Gastroesophageal sphincter (tissue), 3 donors: ENCODE measurements at regions not wholly inside any gene's neighbourhood (a gene's known extent, or its start where the extent isn't known, plus 50 kb on each side); places are given as distances from the start of the nearest gene placed in this dataset.

Experiments
- POLR2A ChIP-seq, 2 donors: fragments of 450-650 bp; IDR thresholded peaks; one replicate each; pipeline ENCODE4 v1.6.1; 2017; ENCODE audit warnings: antibody characterized with exemption in 2 of 2, mild to moderate bottlenecking in 2 of 2, moderate library complexity in 1 of 2
- POLR2AphosphoS5 ChIP-seq: sonication (generic); formaldehyde crosslinking; IDR thresholded peaks from one replicate; pipeline ENCODE4 v1.6.1; 2017; ENCODE audit warnings: antibody characterized with exemption
- TF ChIP-seq, protein P1 (sequence below), 4 experiments: fragments of 200-600 bp in 2 of 4; fragments of 450-650 bp in 2 of 4; sonication (generic) in 1 of 4; IDR thresholded peaks; one replicate each; pipeline ENCODE4 v1.5.1; 2017 to 2019; ENCODE audit warnings: antibody characterized with exemption in 4 of 4, mild to moderate bottlenecking in 2 of 4, moderate library complexity in 2 of 4

DNA sequence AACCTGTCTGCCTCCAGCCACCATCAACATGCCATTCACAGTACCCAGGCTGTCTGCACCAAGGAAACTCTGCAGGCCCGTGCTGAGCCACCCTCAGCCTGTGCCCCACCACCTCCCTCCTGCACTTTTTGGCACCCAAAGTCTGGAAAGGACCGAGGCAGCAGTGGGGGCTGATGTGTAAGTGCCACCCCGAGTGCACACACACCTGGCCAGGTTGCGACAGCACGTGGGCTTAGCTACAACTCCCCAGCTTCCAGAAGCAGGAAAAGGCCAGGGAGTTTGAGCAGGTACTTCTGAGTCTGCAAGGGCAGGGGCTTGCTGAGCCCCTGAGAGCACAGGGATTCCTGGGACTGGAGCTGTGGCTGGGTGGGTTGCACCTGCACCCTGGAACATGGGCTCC is 303.3 kb upstream of the OPRM1 start:
- no peak for TF ChIP-seq POLR2AphosphoS5
- TF ChIP-seq, protein P1, sequence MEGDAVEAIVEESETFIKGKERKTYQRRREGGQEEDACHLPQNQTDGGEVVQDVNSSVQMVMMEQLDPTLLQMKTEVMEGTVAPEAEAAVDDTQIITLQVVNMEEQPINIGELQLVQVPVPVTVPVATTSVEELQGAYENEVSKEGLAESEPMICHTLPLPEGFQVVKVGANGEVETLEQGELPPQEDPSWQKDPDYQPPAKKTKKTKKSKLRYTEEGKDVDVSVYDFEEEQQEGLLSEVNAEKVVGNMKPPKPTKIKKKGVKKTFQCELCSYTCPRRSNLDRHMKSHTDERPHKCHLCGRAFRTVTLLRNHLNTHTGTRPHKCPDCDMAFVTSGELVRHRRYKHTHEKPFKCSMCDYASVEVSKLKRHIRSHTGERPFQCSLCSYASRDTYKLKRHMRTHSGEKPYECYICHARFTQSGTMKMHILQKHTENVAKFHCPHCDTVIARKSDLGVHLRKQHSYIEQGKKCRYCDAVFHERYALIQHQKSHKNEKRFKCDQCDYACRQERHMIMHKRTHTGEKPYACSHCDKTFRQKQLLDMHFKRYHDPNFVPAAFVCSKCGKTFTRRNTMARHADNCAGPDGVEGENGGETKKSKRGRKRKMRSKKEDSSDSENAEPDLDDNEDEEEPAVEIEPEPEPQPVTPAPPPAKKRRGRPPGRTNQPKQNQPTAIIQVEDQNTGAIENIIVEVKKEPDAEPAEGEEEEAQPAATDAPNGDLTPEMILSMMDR (IDR thresholded peaks at IDR 0.05) = no peak
- TF ChIP-seq POLR2A (IDR thresholded peaks at IDR 0.05) = no peak
